ENCODE measurements at regions not wholly inside any gene's neighbourhood (a gene's known extent, or its start where the extent isn't known, plus 50 kb on each side); places are given as distances from the start of the nearest gene placed in this dataset.

- Histone ChIP-seq H3K27ac (ENCODE audit: low read depth in 1 of 2, low read length in 1 of 2) (no peak overlapping the region), H3K4me1 (ENCODE audit: control insufficient read depth in 5 of 5, insufficient read depth in 5 of 5, low read length in 5 of 5) (peaks cover 0 to 13% (median 9%) of the 10 kb centered on the region in 5 donors), H3K9ac (ENCODE audit: insufficient read depth in 1 of 2, low read length in 2 of 2) (no peak overlapping the region), H3K36me3 (ENCODE audit: control insufficient read depth in 4 of 4, insufficient read depth in 4 of 4, low read length in 4 of 4) (no peaks in the 10 kb centered on the region), H3K9me3 (ENCODE audit: control insufficient read depth in 4 of 4, insufficient read depth in 3 of 4, low read length in 3 of 4) (peaks cover 0 to 2% (median 0%) of the 10 kb centered on the region in 4 donors), H3K4me3 (no peak overlapping the region), H3K27me3 (ENCODE audit: control insufficient read depth in 3 of 3, insufficient read depth in 3 of 3, low read length in 2 of 3) (no peaks in the 10 kb centered on the region)
- DNase-seq (peak in 2 of 3 donors; percentile 64 to 84), ATAC-seq (ENCODE audit: insufficient read depth, low FRiP score) (no peak)
- WGBS, 2 donors, result 17 to 58% methylated on average over 2 of the region's 2 CpGs
- no peak for TF ChIP-seq CTCF (IDR thresholded peaks at IDR 0.05; ENCODE audit: control extremely low read depth, extremely low read depth)
These were observed 212.9 kb upstream of the PRDM1 start for GRCh38 chr6:105873211-105873704.

GRCh38 chr6:105872249-105872648 is 213.9 kb upstream of the PRDM1 start:
- peaks cover 0 to 2% (median 0%) of the 10 kb centered on the region in 4 donors for H3K9me3 ChIP-seq (ENCODE audit: control insufficient read depth in 4 of 4, insufficient read depth in 3 of 4, low read length in 3 of 4)
- H3K27ac ChIP-seq (ENCODE audit: low read depth in 1 of 2, low read length in 1 of 2), result no peak overlapping the region
- peaks cover 0 to 13% (median 9%) of the 10 kb centered on the region in 5 donors for H3K4me1 ChIP-seq (ENCODE audit: control insufficient read depth in 5 of 5, insufficient read depth in 5 of 5, low read length in 5 of 5)
- no peaks in the 10 kb centered on the region for H3K36me3 ChIP-seq (ENCODE audit: control insufficient read depth in 4 of 4, insufficient read depth in 4 of 4, low read length in 4 of 4)
- H3K9ac ChIP-seq (ENCODE audit: insufficient read depth in 1 of 2, low read length in 2 of 2), result no peak overlapping the region
- no peak for TF ChIP-seq CTCF (IDR thresholded peaks at IDR 0.05; ENCODE audit: control extremely low read depth, extremely low read depth)
- ATAC-seq (ENCODE audit: insufficient read depth, low FRiP score), result no peak
- no peak for DNase-seq
- no peaks in the 10 kb centered on the region for H3K27me3 ChIP-seq (ENCODE audit: control insufficient read depth in 3 of 3, insufficient read depth in 3 of 3, low read length in 2 of 3)
- no peak overlapping the region for H3K4me3 ChIP-seq
- WGBS, 2 donors, result 35 to 80% methylated on average over 4 of the region's 4 CpGs

- no peak overlapping the region for H3K9ac ChIP-seq (ENCODE audit: insufficient read depth in 1 of 2, low read length in 2 of 2)
- H3K4me3 ChIP-seq, result no peak overlapping the region
- TF ChIP-seq CTCF (IDR thresholded peaks at IDR 0.05; ENCODE audit: control extremely low read depth, extremely low read depth), result no peak
- no peak for ATAC-seq (ENCODE audit: insufficient read depth, low FRiP score)
- H3K27ac ChIP-seq (ENCODE audit: low read depth in 1 of 2, low read length in 1 of 2), result no peak overlapping the region
- H3K4me1 ChIP-seq (ENCODE audit: control insufficient read depth in 5 of 5, insufficient read depth in 5 of 5, low read length in 5 of 5), result peaks cover 0 to 13% (median 7%) of the 10 kb centered on the region in 5 donors
- 87 to 92% methylated on average over 5 of the region's 5 CpGs for WGBS, 2 donors
- no peak for DNase-seq
- peaks cover 0 to under 1% (median 0%) of the 10 kb centered on the region in 4 donors for H3K9me3 ChIP-seq (ENCODE audit: control insufficient read depth in 4 of 4, insufficient read depth in 3 of 4, low read length in 3 of 4)
- no peaks in the 10 kb centered on the region for H3K27me3 ChIP-seq (ENCODE audit: control insufficient read depth in 3 of 3, insufficient read depth in 3 of 3, low read length in 2 of 3)
- no peaks in the 10 kb centered on the region for H3K36me3 ChIP-seq (ENCODE audit: control insufficient read depth in 4 of 4, insufficient read depth in 4 of 4, low read length in 4 of 4)
These were observed 214.6 kb upstream of the PRDM1 start for GRCh38 chr6:105871542-105871941.
